Upper lobe of right lung (tissue), 1 donor: ENCODE measurements at regions not wholly inside any gene's neighbourhood (a gene's known extent, or its start where the extent isn't known, plus 50 kb on each side); places are given as distances from the start of the nearest gene placed in this dataset.

Experiments
- ATAC-seq: fragments of 200-7000 bp; cut with Tn5 transposase; one replicate; pipeline ENCODE4 v1.9.1; 2020; ENCODE audit warnings: mild to moderate bottlenecking, moderate library complexity
- DNase-seq: peaks from one replicate; pipeline ENCODE4 v3.0.0-alpha.2; 2020
- H3K27ac ChIP-seq: fragments of 200-600 bp; one replicate; pipeline ENCODE4 v1.8.0; 2022
- H3K27me3 ChIP-seq: fragments of 200-600 bp; one replicate; pipeline ENCODE4 v1.8.0; 2022; ENCODE audit warnings: mild to moderate bottlenecking
- H3K36me3 ChIP-seq: fragments of 200-600 bp; one replicate; pipeline ENCODE4 v1.8.0; 2022
- H3K4me1 ChIP-seq: fragments of 200-600 bp; one replicate; pipeline ENCODE4 v1.8.0; 2022
- H3K4me3 ChIP-seq: fragments of 200-600 bp; one replicate; pipeline ENCODE4 v1.8.0; 2022; ENCODE audit warnings: mild to moderate bottlenecking
- H3K9me3 ChIP-seq: fragments of 200-600 bp; one replicate; pipeline ENCODE4 v1.8.0; 2022
- CTCF ChIP-seq: fragments of 200-600 bp; IDR thresholded peaks from one replicate; pipeline ENCODE4 v1.8.0; 2022; ENCODE audit warnings: antibody characterized with exemption
- intact Hi-C: fragments of 100-400 bp; cut with DNase I; formaldehyde crosslinking; loops from one replicate; pipeline ENCODE4 v1.11.0; 2022
- donor health status: DM: no; HTN: yes; CAD: no; lungs with severe emphysema.

- intact Hi-C loops, result no loop called here
- Histone ChIP-seq H3K9me3 (no peaks in the 10 kb centered on the region), H3K27me3 (no peaks in the 10 kb centered on the region), H3K36me3 (no peaks in the 10 kb centered on the region), H3K27ac (no peak overlapping the region), H3K4me1 (peaks cover 8% of the 10 kb centered on the region), H3K4me3 (no peak overlapping the region)
- TF ChIP-seq CTCF, result no peak
- ATAC-seq (no peak), DNase-seq (no peak)
Measured at GRCh38 chr5:32503261-32503660, 58.7 kb upstream of the ZFR start.

- no peak for TF ChIP-seq CTCF
- Histone ChIP-seq H3K9me3 (no peaks in the 10 kb centered on the region), H3K4me3 (no peak overlapping the region), H3K36me3 (no peaks in the 10 kb centered on the region), H3K4me1 (peaks cover 8% of the 10 kb centered on the region), H3K27me3 (no peaks in the 10 kb centered on the region), H3K27ac (no peak overlapping the region)
- intact Hi-C loops, result no loop called here
- no peak for DNase-seq
- no peak for ATAC-seq
Measured at GRCh38 chr5:32501071-32502002, 56.8 kb upstream of the ZFR start.

GRCh38 chr5:32500181-32500580 lies 55.6 kb upstream of the ZFR start:
- Histone ChIP-seq H3K4me3 (no peak overlapping the region), H3K27ac (no peak overlapping the region), H3K36me3 (no peaks in the 10 kb centered on the region), H3K4me1 (peaks cover 3% of the 10 kb centered on the region), H3K27me3 (no peaks in the 10 kb centered on the region), H3K9me3 (no peaks in the 10 kb centered on the region)
- intact Hi-C loops, result no loop called here
- TF ChIP-seq CTCF, result no peak
- DNase-seq (no peak), ATAC-seq (no peak)

- DNase-seq, result no peak
Measured at GRCh38 chr5:32499261-32499660, 54.7 kb upstream of the ZFR start.

GRCh38 chr5:32498484-32498883 lies 53.9 kb upstream of the ZFR start:
- Histone ChIP-seq H3K36me3 (no peaks in the 10 kb centered on the region), H3K9me3 (no peaks in the 10 kb centered on the region), H3K27ac (no peak overlapping the region), H3K27me3 (no peaks in the 10 kb centered on the region), H3K4me3 (no peak overlapping the region), H3K4me1 (no peaks in the 10 kb centered on the region)
- ATAC-seq (no peak), DNase-seq (no peak)
- no peak for TF ChIP-seq CTCF
- intact Hi-C loops, result no loop called here

More at GRCh38 chr5:32499261-32499660, 54.7 kb upstream of the ZFR start:
- Histone ChIP-seq H3K27me3 (no peaks in the 10 kb centered on the region), H3K27ac (no peak overlapping the region), H3K4me1 (peaks cover 3% of the 10 kb centered on the region), H3K9me3 (no peaks in the 10 kb centered on the region), H3K4me3 (no peak overlapping the region), H3K36me3 (no peaks in the 10 kb centered on the region)
- TF ChIP-seq CTCF, result no peak
- ATAC-seq, result no peak
- intact Hi-C loops, result no loop called here
